HG03521 (cell line): ENCODE measurements at regions not wholly inside any gene's neighbourhood (a gene's known extent, or its start where the extent isn't known, plus 50 kb on each side); places are given as distances from the start of the nearest gene placed in this dataset.
A peak's percentile ranks its signal among the peaks of the same experiment; 100 is the strongest.
"Not testable (repeated sequence)": the region's sequence is repeated elsewhere in the genome, so short reads cannot be mapped to it uniquely, and the experiment has no call there.

ENCODE experiments used
- ATAC-seq: cut with Tn5 transposase; IDR thresholded peaks from one replicate; pipeline ENCODE4 v1.9.1; 2021; ENCODE audit warnings: mild to moderate bottlenecking, moderate library complexity; ENCODE audit not compliant: unreplicated experiment

GRCh38 chr2:128503399-128504245 lies 185.0 kb upstream of the HS6ST1 start:
- no peak for ATAC-seq

- ATAC-seq: no peak
These were observed 185.8 kb upstream of the HS6ST1 start for GRCh38 chr2:128504246-128505149.

- no peak for ATAC-seq
These were observed 186.5 kb upstream of the HS6ST1 start for GRCh38 chr2:128505150-128505490.

GRCh38 chr2:128505575-128506526 lies 187.2 kb upstream of the HS6ST1 start:
- no peak for ATAC-seq

GRCh38 chr2:128506534-128506933 lies 187.9 kb upstream of the HS6ST1 start:
- ATAC-seq: no peak

- no peak for ATAC-seq
These were observed 192.2 kb upstream of the HS6ST1 start for GRCh38 chr2:128510701-128511397.

- ATAC-seq: no peak
These were observed 193.2 kb upstream of the HS6ST1 start for GRCh38 chr2:128511731-128512378.

GRCh38 chr2:128512379-128513115 lies 193.9 kb upstream of the HS6ST1 start:
- ATAC-seq: no peak

GRCh38 chr2:128513116-128513960 lies 194.7 kb upstream of the HS6ST1 start:
- ATAC-seq: no peak

- no peak for ATAC-seq
These were observed 195.3 kb upstream of the HS6ST1 start for GRCh38 chr2:128513961-128514283.

GRCh38 chr2:128514555-128514955 lies 195.9 kb upstream of the HS6ST1 start:
- ATAC-seq: no peak

- ATAC-seq: no peak
These were observed 198.3 kb upstream of the HS6ST1 start for GRCh38 chr2:128516938-128517337.

- ATAC-seq: not testable (repeated sequence)
These were observed 200.4 kb upstream of the HS6ST1 start for GRCh38 chr2:128519028-128519427.

- no peak for ATAC-seq
These were observed 201.0 kb upstream of the HS6ST1 start for GRCh38 chr2:128519517-128520215.

- ATAC-seq: no peak
These were observed 201.7 kb upstream of the HS6ST1 start for GRCh38 chr2:128520340-128520739.

- peak; percentile 91 for ATAC-seq
These were observed 202.1 kb upstream of the HS6ST1 start for GRCh38 chr2:128520791-128521190.

GRCh38 chr2:128521482-128521881 lies 202.8 kb upstream of the HS6ST1 start:
- ATAC-seq: no peak

- no peak for ATAC-seq
These were observed 204.2 kb upstream of the HS6ST1 start for GRCh38 chr2:128522829-128523228.
